Germinal center (tissue), 1 donor: ENCODE measurements at regions not wholly inside any gene's neighbourhood (a gene's known extent, or its start where the extent isn't known, plus 50 kb on each side); places are given as distances from the start of the nearest gene placed in this dataset.

Experiments used
- DNase-seq: peaks from one replicate; pipeline ENCODE4 v3.0.0; 2012; ENCODE audit warnings: mixed read lengths, low spot score

DNA sequence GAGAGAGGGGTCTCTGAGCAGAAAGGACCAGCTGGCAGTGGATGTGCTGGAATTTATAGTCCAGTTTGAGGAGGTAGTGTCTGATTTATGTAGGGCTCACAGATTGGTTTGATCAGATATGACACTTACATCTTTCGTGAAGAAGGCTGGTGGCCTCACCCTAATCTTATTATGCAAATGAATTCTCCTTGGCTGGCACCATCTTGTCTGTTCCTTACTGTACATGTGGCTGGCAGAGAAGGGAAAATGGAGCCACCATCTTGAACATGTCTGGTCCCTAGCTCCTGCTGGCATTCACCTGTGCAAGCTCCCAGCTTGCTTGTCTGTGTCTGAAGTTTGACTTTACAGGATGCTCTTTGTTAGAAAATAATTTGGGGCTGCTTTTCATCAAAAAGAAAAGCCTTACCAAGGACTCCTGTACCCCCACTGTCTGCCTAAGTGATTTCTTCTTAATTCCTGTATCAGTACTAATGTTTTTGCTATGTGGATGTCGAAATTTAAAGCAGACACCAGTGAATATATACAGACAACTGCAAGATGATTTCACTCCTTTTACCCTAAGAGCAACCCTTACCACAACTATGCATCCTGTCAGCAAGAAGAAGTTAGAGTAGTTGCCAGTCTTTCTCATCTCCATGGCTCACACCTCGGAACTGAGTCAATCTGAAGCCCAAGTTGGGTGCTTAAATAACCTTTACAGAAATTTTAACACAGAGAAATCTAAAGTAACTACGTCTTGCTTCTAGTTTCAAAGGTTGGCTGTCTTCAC, 322.0 kb upstream of the SEMA3D start:
- no peak for DNase-seq

GRCh38 chr7:85498031-85498430, 311.2 kb upstream of the SEMA3D start:
- no peak for DNase-seq

DNA sequence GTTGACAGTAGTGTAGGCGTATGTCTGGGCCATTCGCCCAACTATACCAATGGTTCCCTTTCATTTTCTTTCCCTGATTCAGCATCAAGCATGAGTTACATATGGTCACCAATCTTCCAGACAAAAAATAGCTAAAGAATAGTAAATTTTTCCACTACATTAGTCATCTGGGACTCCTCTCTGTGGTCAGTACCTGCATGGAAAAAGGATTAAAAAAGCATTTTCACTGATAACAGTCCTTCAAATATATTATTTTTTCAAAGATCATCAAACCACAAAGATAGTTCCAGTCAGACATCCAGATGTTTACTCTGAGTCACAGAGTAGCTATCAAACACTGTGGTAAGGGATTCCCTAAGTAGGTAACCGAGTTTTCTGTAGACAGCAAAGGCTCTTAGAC, 302.6 kb upstream of the SEMA3D start:
- DNase-seq = no peak

DNA sequence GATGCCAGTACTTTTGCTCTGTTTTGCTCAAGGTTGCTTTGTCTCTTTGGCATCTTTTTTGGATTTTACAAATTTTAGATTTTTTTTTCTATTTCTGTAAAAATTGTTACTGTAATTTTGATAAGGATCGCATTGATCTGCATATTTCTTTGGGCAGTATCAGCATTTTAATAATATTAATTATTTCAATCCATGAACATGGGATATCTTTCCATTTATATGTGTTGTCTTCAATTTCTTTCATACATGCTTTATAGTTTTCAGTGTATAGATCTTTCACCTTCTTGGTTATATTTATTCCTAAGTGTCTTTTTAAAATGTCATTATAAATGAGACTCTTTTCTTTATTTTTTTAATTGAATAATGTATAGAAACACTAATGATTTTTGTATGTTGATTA, 301.6 kb upstream of the SEMA3D start:
- DNase-seq = no peak

GRCh38 chr7:85483177-85483576, 296.3 kb upstream of the SEMA3D start:
- no peak for DNase-seq

- no peak for DNase-seq
Observed at GRCh38 chr7:85480666-85481065, 293.8 kb upstream of the SEMA3D start.

- DNase-seq = no peak
Observed at GRCh38 chr7:85479918-85480643, 293.2 kb upstream of the SEMA3D start.

DNA sequence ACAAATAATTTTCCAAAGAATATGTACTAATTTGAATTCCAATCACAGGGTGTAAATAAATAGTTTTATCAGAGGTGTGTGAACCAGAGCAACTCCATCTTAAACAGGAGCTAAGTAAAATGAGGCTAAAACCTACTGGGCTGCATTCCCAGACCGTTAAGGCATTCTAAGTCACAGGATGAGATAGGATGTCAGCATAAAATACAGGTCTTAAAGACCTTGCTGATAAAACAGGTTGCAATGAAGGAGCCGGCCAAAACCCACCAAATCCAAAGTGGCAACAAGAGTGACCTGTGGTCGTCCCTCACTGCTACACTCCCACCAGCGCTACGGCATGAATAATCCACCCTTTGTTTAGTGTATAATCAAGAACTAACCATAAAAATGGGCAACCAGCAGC, 291.7 kb upstream of the SEMA3D start:
- no peak for DNase-seq

GRCh38 chr7:85475476-85475875, 288.6 kb upstream of the SEMA3D start:
- DNase-seq = no peak

- no peak for DNase-seq
Observed at GRCh38 chr7:85475071-85475470, 288.2 kb upstream of the SEMA3D start.

DNA sequence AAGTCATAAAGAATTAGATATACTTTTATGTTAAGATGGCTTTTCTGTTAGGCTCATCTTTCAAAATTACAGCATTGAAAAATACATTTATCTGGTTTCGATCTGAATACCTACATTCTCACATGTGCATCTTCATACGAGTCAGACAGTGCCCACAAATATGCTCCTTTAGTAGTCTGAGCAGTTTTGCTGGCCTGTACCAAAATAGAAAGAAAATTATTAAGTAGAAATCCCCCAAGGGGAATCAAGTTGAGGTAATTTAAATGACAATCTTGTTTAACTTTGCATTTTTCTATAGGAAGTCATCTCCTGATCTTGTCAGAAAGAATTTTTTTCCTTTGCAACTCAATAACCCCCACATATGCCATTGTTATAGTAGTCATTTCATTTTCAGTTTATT, 287.4 kb upstream of the SEMA3D start:
- no peak for DNase-seq

DNA sequence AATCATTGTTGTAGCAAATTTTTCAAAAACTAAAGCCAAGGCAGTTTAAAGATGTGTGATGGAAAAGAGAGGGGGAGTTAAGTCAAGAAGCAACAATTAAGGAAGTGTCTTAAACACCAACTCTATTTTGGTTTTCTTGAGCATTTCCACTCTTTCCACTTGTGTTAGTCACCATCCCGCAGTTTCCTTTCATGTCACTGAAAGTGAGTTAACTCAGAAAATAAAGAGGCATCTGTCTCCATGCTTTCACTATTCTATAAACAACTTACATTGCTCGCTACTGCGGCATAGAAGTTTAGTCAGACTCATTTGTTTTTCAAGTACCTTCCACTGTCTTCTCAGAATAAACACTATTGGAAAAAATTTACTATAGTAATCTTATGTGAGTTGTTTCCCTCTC, 284.9 kb upstream of the SEMA3D start:
- no peak for DNase-seq

GRCh38 chr7:85471307-85471706, 284.5 kb upstream of the SEMA3D start:
- DNase-seq = no peak

- no peak for DNase-seq
Observed at GRCh38 chr7:85469446-85470010, 282.7 kb upstream of the SEMA3D start.

- no peak for DNase-seq
Observed at GRCh38 chr7:85464042-85464651, 277.3 kb upstream of the SEMA3D start.

DNA sequence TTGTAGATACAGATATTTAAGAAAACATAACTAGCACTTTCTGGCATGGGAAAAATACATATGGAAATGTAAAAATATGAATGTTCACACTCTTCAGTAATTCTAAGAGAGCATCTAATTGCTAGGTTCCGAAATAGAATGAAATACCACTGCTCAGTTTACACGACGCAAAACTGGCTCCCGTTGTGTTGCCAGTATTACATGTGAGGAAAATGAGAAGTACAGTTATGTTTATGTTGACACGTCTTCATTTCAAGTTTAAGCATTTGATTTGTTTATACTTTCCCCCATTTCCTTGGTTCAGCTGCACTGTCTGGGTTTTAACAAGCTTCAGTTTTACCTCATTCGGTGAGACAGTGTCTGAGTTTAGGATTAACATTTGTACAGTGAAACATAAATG, 275.8 kb upstream of the SEMA3D start:
- DNase-seq = no peak

DNA sequence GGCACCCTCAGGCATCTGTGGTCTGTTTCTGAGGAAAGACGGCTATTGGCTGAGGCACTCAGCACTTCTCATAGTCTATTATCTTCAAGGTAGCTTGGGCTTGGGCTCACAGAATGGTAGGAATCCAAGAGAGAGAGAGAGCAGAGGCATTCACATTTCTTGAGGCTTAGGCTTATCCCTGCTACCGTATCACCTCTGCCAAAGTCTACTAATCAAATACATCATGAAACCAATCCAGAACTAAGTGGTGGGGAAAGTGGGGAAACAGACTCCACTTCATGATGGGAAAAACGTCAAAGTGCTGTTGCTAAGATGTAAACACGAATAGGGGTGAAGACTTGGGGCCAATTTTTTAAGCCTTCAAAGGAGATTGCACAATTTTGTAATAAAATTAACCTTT, 271.1 kb upstream of the SEMA3D start:
- no peak for DNase-seq

DNA sequence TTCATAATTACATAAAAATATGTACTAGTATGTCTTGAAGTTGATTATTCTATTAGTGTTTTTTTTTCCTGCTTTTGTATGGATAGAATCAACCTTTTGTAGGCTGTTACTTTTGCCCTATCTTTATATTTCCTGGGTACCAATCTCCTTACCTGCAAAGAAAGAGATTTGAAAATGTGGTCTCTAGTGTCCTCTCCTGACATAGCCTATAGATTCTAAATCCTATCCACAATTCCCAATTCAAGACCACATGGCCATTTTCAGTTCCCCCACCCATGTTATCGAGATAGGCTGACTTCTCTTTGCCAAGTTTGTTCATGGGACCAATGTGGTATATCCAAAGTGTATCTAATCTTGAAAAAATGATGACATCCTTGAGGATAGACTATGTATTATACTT, 269.4 kb upstream of the SEMA3D start:
- no peak for DNase-seq

DNA sequence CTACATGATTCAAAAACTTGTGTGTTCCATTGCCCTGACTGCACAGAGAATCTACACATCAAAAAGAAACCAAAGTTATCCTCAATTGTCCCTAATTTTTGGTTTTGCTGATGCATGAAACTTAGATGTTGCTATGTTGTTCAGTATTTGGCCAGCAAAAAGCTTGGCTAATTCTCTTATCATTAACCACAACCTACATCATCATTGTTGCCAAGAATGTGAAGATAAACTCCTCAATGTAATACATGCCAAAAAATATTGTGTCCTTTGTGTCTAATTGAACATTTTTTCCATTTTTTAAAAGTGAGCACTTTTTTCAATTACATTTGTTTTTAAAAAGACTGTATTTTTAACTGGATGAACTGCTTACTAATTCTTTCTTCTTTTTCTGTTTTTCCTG, 268.0 kb upstream of the SEMA3D start:
- DNase-seq = no peak

DNA sequence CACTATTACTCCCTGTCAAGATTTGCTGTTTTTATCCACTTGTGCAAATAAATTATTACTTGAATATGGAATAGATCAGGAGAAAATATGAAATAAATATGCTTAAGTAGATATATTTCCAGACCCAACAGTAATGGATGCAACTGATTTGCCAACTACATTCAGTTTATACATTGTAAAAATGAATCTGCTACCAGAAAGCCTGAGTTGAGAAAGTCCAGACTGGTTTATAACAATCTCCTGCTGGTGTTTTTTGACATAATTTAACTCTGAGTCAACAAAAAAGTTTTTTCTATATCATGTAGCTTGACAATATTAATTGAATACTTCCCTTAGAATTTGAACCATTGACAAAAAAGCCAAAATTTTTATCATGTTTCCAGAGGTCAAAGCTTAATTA, 265.8 kb upstream of the SEMA3D start:
- DNase-seq = no peak

GRCh38 chr7:85449478-85449877, 262.6 kb upstream of the SEMA3D start:
- DNase-seq = no peak

- DNase-seq = no peak
Observed at GRCh38 chr7:85447004-85447403, 260.1 kb upstream of the SEMA3D start.

- DNase-seq = no peak
Observed at GRCh38 chr7:85426487-85426960, 239.7 kb upstream of the SEMA3D start.
